Ovary (tissue), 3 donors: ENCODE measurements at regions not wholly inside any gene's neighbourhood (a gene's known extent, or its start where the extent isn't known, plus 50 kb on each side); places are given as distances from the start of the nearest gene placed in this dataset.

ENCODE experiments used
- CTCF ChIP-seq, 3 donors: fragments of 450-650 bp in 2 of 3; fragments of 200-600 bp in 1 of 3; IDR thresholded peaks; one replicate each; pipeline versions ENCODE4 v1.5.1 to v1.8.0; 2016 to 2022; ENCODE audit warnings: antibody characterized with exemption in 3 of 3, mild to moderate bottlenecking in 1 of 3
- EP300 ChIP-seq: sonication (generic); formaldehyde crosslinking; IDR thresholded peaks from one replicate; pipeline ENCODE4 v1.6.1; 2017; ENCODE audit warnings: antibody characterized with exemption
- POLR2A ChIP-seq: fragments of 450-650 bp; IDR thresholded peaks from one replicate; pipeline ENCODE4 v1.6.1; 2017; ENCODE audit warnings: antibody characterized with exemption, mild to moderate bottlenecking, moderate library complexity
- donor health status: DM: no; HTN: no; CAD: no.

GRCh38 chr11:32529994-32530588, 53.5 kb upstream of the EIF3M start:
- TF ChIP-seq CTCF (IDR thresholded peaks at IDR 0.05) = no peak
- no peak for TF ChIP-seq POLR2A
- no peak for TF ChIP-seq EP300
